GM19324 (cell line): ENCODE measurements at regions not wholly inside any gene's neighbourhood (a gene's known extent, or its start where the extent isn't known, plus 50 kb on each side); places are given as distances from the start of the nearest gene placed in this dataset.
"Not testable (repeated sequence)": the region's sequence is repeated elsewhere in the genome, so short reads cannot be mapped to it uniquely, and the experiment has no call there.

Experiments
- ATAC-seq: cut with Tn5 transposase; IDR thresholded peaks from one replicate; pipeline ENCODE4 v1.9.1; 2021; ENCODE audit warnings: mild to moderate bottlenecking, moderate library complexity; ENCODE audit not compliant: unreplicated experiment, low FRiP score

GRCh38 chr2:111519071-111519470 is 364.9 kb downstream of the ANAPC1 start:
- ATAC-seq = no peak

GRCh38 chr2:111522231-111522768 is 361.7 kb downstream of the ANAPC1 start:
- no peak for ATAC-seq

GRCh38 chr2:111523009-111523408 is 361.0 kb downstream of the ANAPC1 start:
- ATAC-seq = no peak

- not testable (repeated sequence) for ATAC-seq
Observed at GRCh38 chr2:111525026-111525425, 359.0 kb downstream of the ANAPC1 start.

- not testable (repeated sequence) for ATAC-seq
Observed at GRCh38 chr2:111526041-111526639, 357.9 kb downstream of the ANAPC1 start.

- not testable (repeated sequence) for ATAC-seq
Observed at GRCh38 chr2:111527707-111528400, 356.1 kb downstream of the ANAPC1 start.

- not testable (repeated sequence) for ATAC-seq
Observed at GRCh38 chr2:111529022-111529421, 355.0 kb downstream of the ANAPC1 start.

GRCh38 chr2:111530239-111530965 is 353.6 kb downstream of the ANAPC1 start:
- ATAC-seq = not testable (repeated sequence)

- not testable (repeated sequence) for ATAC-seq
Observed at GRCh38 chr2:111532682-111533556, 351.1 kb downstream of the ANAPC1 start.

GRCh38 chr2:111533557-111534247 is 350.3 kb downstream of the ANAPC1 start:
- ATAC-seq = not testable (repeated sequence)

GRCh38 chr2:111534910-111535352 is 349.1 kb downstream of the ANAPC1 start:
- ATAC-seq = no peak

- ATAC-seq = no peak
Observed at GRCh38 chr2:111535404-111535803, 348.6 kb downstream of the ANAPC1 start.

- no peak for ATAC-seq
Observed at GRCh38 chr2:111537078-111537655, 346.8 kb downstream of the ANAPC1 start.

- ATAC-seq = not testable (repeated sequence)
Observed at GRCh38 chr2:111539991-111540390, 344.0 kb downstream of the ANAPC1 start.

GRCh38 chr2:111542120-111542774 is 341.7 kb downstream of the ANAPC1 start:
- ATAC-seq = not testable (repeated sequence)

GRCh38 chr2:111544006-111544405 is 340.0 kb downstream of the ANAPC1 start:
- ATAC-seq = not testable (repeated sequence)

GRCh38 chr2:111545723-111546431 is 338.1 kb downstream of the ANAPC1 start:
- not testable (repeated sequence) for ATAC-seq

- ATAC-seq = not testable (repeated sequence)
Observed at GRCh38 chr2:111546578-111546977, 337.4 kb downstream of the ANAPC1 start.
